ENCODE measurements at regions not wholly inside any gene's neighbourhood (a gene's known extent, or its start where the extent isn't known, plus 50 kb on each side); places are given as distances from the start of the nearest gene placed in this dataset.

GRCh38 chr21:24025101-24025500, 1582.2 kb downstream of the MRPL39 start:
- TF ChIP-seq CTCF (IDR thresholded peaks at IDR 0.05), result no peak
- no peak for TF ChIP-seq POLR2A (IDR thresholded peaks at IDR 0.05)

Data from body of pancreas (tissue), 4 donors.